Coronary artery (tissue), 2 donors: ENCODE measurements at regions not wholly inside any gene's neighbourhood (a gene's known extent, or its start where the extent isn't known, plus 50 kb on each side); places are given as distances from the start of the nearest gene placed in this dataset.

ENCODE experiments used
- DNase-seq: peaks from one replicate; pipeline ENCODE4 v3.0.0-alpha.2; 2017; ENCODE audit warnings: low spot score
- H3K27ac ChIP-seq, 2 donors: fragments of 200-600 bp; sonication (generic); one replicate each; pipeline ENCODE4 v1.5.1; 2016 to 2019
- H3K4me3 ChIP-seq: fragments of 200-600 bp; sonication (generic); 2 replicates; pipeline ENCODE4 v1.5.1; 2016; ENCODE audit warnings: mild to moderate bottlenecking, moderate library complexity
- CTCF ChIP-seq: fragments of 200-600 bp; sonication (generic); IDR thresholded peaks from one replicate; pipeline ENCODE4 v1.5.1; 2019; ENCODE audit warnings: antibody characterized with exemption

DNA sequence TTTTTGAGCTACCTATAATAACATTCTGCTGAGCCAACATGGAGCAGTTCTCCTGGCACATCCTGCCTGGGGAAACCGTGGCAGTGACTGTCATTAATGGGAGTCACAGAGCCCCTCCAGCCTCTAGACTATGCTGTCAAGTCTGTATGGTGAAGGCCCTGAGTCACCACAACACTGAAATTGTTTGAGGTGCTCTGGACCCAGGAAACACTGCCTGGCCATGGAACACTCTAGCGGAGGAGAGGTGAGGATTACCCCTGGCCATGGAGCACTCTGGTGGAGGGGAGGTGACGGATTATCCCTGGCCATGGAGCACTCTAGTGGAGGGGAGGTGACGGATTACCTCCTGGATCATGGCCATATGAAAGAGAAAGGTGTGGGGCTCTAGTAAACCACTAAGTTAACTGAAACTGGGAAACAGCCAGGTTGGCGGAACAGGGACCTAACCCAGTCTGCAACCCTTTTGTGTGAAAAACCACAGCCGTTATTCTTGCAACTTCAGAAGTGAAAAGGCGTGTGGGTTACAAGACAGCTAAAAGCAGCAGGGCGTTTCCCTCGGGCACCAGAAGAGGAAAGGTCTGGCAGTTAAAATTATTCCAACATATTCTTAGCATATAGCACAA, 156.7 kb downstream of the KCNJ12 start:
- TF ChIP-seq CTCF: no peak
- Histone ChIP-seq H3K27ac (no peak overlapping the region), H3K4me3 (no peak overlapping the region)
- no peak for DNase-seq

DNA sequence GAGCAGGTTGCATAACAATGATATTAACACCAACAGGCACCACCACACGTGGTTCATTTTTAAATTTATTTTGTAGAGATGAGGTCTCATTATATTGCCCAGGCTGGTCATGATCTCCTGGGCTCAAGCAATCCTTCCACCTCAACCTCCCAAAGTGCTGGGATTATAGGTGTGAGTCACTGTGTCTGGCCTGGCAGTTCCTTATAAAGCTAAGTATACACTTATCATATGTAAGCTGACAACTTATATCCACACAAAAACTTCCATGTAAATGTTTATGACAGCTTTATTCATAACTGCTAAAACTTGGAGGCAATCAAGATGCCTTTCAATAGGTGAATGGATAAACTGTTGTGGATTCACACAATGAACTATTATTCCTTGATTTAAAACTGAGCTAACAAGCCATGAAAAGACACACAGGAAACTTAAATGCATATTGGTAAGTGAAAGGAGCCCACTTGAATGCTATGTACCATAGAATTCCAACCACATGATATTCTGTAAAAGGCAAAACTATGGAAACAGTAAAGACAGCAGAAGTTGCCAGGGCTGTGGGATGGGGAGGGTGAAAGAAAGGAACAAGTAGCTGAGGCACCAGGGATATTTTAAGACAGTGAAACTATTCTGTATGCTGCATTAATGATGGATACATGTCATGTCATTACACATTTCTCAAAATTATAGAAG, 156.5 kb upstream of the KCNJ18 start:
- Histone ChIP-seq H3K27ac (no peak overlapping the region), H3K4me3 (no peak overlapping the region)
- no peak for DNase-seq
- no peak for TF ChIP-seq CTCF

DNA sequence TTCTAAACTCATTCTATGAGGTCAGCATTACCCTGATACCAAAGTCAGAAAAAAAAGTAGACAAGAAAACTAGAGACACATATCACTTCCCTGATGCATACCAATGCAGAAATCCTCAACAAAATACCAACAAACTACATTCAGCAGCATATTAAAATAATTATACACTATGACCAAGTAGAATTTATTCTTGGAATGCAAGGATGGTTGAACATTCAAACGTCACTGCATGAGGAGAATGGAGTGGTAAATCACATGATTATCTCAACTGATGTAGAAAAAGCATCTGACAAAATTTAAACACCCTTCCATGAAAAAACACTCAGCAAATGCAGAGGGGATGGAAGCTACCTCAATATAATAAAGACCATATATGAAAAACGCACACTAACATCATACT, 155.0 kb upstream of the KCNJ18 start:
- Histone ChIP-seq H3K27ac (no peak overlapping the region), H3K4me3 (no peak overlapping the region)
- no peak for DNase-seq
- no peak for TF ChIP-seq CTCF

DNA sequence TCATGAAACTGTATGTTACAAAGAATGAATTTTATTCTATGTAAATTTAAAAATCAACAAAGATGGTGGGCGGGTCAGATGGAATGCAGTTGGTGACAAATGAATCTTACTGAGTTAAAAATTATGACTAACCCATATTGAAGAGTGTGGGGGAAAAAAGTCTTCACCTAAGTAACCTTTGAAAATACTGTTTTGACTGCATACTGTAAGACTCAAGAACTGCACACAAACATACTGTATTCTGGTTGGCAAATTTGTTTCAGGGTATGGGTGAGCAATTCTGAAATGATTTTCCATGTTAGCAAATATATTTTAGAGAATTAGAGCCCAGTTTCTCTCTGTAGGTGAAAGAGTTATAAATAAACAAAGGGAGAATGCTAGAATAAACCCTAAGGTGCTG, 153.7 kb upstream of the KCNJ18 start:
- no peak for TF ChIP-seq CTCF
- no peak overlapping the region for H3K4me3 ChIP-seq
- H3K27ac ChIP-seq: no peak overlapping the region
- no peak for DNase-seq

GRCh38 chr17:21539146-21539545, 153.2 kb upstream of the KCNJ18 start:
- no peak overlapping the region for H3K27ac ChIP-seq
- DNase-seq: no peak
- H3K4me3 ChIP-seq: no peak overlapping the region
- TF ChIP-seq CTCF: no peak

DNA sequence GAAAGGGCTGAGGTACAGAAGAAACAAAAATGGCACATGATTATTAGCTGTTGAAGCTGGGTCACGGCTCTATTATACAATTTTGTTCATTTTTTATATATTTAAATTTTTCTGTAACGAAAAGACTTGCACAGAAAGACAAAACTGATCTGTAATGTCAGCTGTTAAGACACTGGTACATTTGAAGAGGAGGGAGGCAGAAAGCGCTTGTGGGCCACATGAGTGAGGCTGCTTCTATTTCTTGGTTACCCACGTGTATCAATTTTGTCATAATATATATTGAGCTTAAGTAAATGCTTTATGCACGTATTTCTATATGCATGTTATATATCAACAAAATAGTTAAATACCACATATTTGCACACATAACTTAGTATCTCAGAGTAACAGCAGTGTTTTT, 151.8 kb upstream of the KCNJ18 start:
- no peak for TF ChIP-seq CTCF
- DNase-seq: no peak
- H3K27ac ChIP-seq: no peak overlapping the region
- H3K4me3 ChIP-seq: no peak overlapping the region

- H3K27ac ChIP-seq: no peak overlapping the region
- no peak for DNase-seq
- TF ChIP-seq CTCF: no peak
- H3K4me3 ChIP-seq: no peak overlapping the region
Measured at GRCh38 chr17:21542070-21542469, 150.3 kb upstream of the KCNJ18 start.
